GM19372 (cell line): ENCODE measurements at regions not wholly inside any gene's neighbourhood (a gene's known extent, or its start where the extent isn't known, plus 50 kb on each side); places are given as distances from the start of the nearest gene placed in this dataset.
"Not testable (repeated sequence)": the region's sequence is repeated elsewhere in the genome, so short reads cannot be mapped to it uniquely, and the experiment has no call there.

Experiments used
- ATAC-seq: cut with Tn5 transposase; IDR thresholded peaks from one replicate; pipeline ENCODE4 v1.9.1; 2021; ENCODE audit warnings: mild to moderate bottlenecking, low read depth, moderate library complexity; ENCODE audit not compliant: unreplicated experiment

GRCh38 chr18:25592804-25593360 is 240.9 kb upstream of the ZNF521 start:
- no peak for ATAC-seq

GRCh38 chr18:25590456-25590855 is 238.5 kb upstream of the ZNF521 start:
- no peak for ATAC-seq

GRCh38 chr18:25587545-25587944 is 235.6 kb upstream of the ZNF521 start:
- ATAC-seq = no peak

- ATAC-seq = no peak
These were observed 217.0 kb upstream of the ZNF521 start for GRCh38 chr18:25568986-25569385.

GRCh38 chr18:25563816-25564683 is 212.1 kb upstream of the ZNF521 start:
- ATAC-seq = no peak

- no peak for ATAC-seq
These were observed 211.4 kb upstream of the ZNF521 start for GRCh38 chr18:25563346-25563745.

- no peak for ATAC-seq
These were observed 210.0 kb upstream of the ZNF521 start for GRCh38 chr18:25561918-25562317.

GRCh38 chr18:25560369-25560768 is 208.4 kb upstream of the ZNF521 start:
- no peak for ATAC-seq

- no peak for ATAC-seq
These were observed 205.0 kb upstream of the ZNF521 start for GRCh38 chr18:25557011-25557410.

GRCh38 chr18:25553631-25554263 is 201.8 kb upstream of the ZNF521 start:
- ATAC-seq = no peak

GRCh38 chr18:25544546-25545287 is 192.8 kb upstream of the ZNF521 start:
- no peak for ATAC-seq

GRCh38 chr18:25538175-25538922 is 186.4 kb upstream of the ZNF521 start:
- no peak for ATAC-seq

GRCh38 chr18:25535495-25535894 is 183.5 kb upstream of the ZNF521 start:
- peak; percentile 61 for ATAC-seq

- no peak for ATAC-seq
These were observed 182.4 kb upstream of the ZNF521 start for GRCh38 chr18:25534401-25534800.

- ATAC-seq = no peak
These were observed 181.3 kb upstream of the ZNF521 start for GRCh38 chr18:25533218-25533617.

GRCh38 chr18:25531207-25531606 is 179.2 kb upstream of the ZNF521 start:
- no peak for ATAC-seq

GRCh38 chr18:25525789-25526188 is 173.8 kb upstream of the ZNF521 start:
- ATAC-seq = not testable (repeated sequence)

GRCh38 chr18:25518716-25519053 is 166.7 kb upstream of the ZNF521 start:
- ATAC-seq = peak; percentile 96

- peak; percentile 41 for ATAC-seq
These were observed 166.1 kb upstream of the ZNF521 start for GRCh38 chr18:25517881-25518715.
